GM12864 (cell line): ENCODE measurements at regions not wholly inside any gene's neighbourhood (a gene's known extent, or its start where the extent isn't known, plus 50 kb on each side); places are given as distances from the start of the nearest gene placed in this dataset.

Source experiments
- DNase-seq: peaks from one replicate; pipeline ENCODE4 v3.0.0-alpha.2; 2011; ENCODE audit warnings: low read depth
- H3K4me3 ChIP-seq: 2 replicates; pipeline ENCODE4 v1.5.1; 2011; ENCODE audit warnings: mild to moderate bottlenecking, low read depth, low read length, control low read depth
- TF ChIP-seq, protein P1 (sequence below): IDR thresholded peaks from 2 replicates; pipeline ENCODE4 v1.5.1; 2011; ENCODE audit warnings: low read depth, mild to moderate bottlenecking, moderate library complexity, low read length, control low read depth, inconsistent platforms; ENCODE audit errors: missing control alignments

DNA sequence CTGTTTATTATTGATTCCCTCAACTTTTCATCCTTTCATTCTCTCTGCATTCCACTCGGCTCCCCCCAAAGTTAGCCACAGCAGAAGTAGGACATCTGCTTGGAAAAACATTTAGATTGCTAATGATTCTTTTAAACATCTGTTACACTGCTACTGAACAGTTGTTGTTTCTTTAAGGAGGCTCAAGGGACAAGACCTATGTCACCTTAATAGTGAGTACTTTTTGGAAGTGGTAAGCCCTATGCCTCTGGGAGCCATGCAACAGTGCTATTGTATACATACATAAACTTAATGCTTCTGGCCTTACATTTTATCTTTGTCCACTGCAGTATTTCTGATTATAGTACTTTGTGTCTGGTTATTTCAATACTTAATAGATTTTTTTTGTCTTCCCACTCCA, 628.2 kb upstream of the FOXG1 start:
- no peak overlapping the region for H3K4me3 ChIP-seq
- DNase-seq = no peak
- TF ChIP-seq, protein P1, sequence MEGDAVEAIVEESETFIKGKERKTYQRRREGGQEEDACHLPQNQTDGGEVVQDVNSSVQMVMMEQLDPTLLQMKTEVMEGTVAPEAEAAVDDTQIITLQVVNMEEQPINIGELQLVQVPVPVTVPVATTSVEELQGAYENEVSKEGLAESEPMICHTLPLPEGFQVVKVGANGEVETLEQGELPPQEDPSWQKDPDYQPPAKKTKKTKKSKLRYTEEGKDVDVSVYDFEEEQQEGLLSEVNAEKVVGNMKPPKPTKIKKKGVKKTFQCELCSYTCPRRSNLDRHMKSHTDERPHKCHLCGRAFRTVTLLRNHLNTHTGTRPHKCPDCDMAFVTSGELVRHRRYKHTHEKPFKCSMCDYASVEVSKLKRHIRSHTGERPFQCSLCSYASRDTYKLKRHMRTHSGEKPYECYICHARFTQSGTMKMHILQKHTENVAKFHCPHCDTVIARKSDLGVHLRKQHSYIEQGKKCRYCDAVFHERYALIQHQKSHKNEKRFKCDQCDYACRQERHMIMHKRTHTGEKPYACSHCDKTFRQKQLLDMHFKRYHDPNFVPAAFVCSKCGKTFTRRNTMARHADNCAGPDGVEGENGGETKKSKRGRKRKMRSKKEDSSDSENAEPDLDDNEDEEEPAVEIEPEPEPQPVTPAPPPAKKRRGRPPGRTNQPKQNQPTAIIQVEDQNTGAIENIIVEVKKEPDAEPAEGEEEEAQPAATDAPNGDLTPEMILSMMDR = no peak

DNA sequence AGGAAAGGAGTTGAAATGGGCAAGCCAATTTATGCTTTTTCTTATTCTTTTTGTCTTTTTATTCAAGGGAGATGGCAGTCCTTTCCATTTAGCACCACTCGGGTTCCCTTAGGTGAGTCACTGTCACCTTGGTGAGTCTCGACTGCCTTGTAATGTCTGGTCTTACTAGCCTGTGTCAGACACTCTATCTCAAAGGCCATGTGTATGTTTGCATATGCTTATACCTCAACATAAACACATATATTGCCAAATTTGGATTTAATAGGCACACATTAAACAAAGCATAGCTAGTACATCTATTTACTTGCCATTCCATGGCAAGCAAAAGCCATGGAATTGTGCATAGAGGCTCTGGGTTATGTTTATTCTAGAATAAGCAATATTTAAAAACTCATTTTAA, 624.9 kb upstream of the FOXG1 start:
- no peak for DNase-seq
- no peak overlapping the region for H3K4me3 ChIP-seq
- TF ChIP-seq, protein P1 = no peak

- TF ChIP-seq, protein P1 = no peak
- no peak overlapping the region for H3K4me3 ChIP-seq
- no peak for DNase-seq
Observed at GRCh38 chr14:28142400-28143015, 624.1 kb upstream of the FOXG1 start.

DNA sequence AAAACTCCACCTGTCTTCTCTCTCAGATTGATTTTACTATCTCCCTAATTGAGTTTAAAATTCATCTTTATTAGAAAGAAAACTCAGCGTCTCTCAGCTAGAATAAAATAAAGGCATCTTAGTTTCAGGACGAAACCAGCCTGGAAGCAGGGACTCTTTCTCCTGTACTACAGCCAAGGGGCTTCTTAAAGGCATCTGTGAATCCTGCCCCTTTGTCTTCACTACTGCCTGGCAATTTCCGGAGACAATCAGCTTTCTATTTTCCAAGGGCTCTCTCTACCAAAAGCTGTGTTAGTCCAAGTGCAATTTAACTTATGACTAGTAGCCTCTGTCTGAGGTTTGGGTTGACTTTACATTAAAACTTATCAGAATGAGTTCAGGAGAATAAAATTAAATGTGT, 623.3 kb upstream of the FOXG1 start:
- TF ChIP-seq, protein P1 = no peak
- no peak overlapping the region for H3K4me3 ChIP-seq
- no peak for DNase-seq

DNA sequence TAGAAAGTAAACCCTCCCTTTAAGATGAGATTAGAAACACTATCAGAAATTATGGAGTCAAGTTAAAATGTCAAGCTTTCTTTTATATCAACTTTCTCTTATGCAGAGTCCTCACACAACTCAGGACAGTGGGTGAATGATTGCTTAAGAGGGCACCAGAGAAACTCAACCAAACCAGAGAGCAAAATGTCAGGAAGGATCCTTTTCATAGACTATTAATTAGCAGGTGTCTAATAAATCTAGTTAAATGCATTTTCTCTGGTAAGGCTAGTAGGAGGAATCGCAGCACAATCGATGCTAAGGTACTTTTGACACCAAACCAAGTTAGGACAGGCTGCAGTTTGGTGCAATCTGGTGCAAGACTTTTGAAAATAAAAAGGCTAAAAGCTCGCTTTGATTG, 614.7 kb upstream of the FOXG1 start:
- TF ChIP-seq, protein P1 = no peak
- DNase-seq = no peak
- no peak overlapping the region for H3K4me3 ChIP-seq

DNA sequence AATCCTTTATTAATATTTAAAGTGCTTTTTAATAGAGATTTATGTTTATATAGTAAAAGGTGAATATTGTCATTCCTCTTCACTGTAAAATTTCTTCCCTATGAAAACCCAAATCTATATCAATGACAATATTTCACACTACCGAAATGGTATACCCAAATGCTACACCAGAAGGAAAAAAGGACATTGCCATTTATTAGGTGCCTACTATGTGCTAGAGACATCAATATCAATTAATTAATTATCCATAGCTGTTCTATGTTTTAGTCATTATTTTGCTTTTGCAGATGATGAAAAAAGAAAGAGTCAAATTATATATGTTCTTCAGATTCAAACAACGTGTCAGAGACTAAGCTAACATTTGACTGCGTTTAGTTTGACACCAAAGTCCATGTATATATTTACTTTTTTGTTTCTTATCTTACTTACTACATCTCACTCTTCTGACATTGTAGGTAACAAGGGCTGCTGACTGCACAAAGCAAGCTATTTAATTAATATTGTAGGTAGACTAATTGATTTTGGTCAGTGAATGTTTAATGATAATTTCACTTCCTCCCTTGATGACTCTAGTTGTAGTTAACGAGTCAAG, 614.0 kb upstream of the FOXG1 start:
- TF ChIP-seq, protein P1 = no peak
- no peak overlapping the region for H3K4me3 ChIP-seq
- no peak for DNase-seq

DNA sequence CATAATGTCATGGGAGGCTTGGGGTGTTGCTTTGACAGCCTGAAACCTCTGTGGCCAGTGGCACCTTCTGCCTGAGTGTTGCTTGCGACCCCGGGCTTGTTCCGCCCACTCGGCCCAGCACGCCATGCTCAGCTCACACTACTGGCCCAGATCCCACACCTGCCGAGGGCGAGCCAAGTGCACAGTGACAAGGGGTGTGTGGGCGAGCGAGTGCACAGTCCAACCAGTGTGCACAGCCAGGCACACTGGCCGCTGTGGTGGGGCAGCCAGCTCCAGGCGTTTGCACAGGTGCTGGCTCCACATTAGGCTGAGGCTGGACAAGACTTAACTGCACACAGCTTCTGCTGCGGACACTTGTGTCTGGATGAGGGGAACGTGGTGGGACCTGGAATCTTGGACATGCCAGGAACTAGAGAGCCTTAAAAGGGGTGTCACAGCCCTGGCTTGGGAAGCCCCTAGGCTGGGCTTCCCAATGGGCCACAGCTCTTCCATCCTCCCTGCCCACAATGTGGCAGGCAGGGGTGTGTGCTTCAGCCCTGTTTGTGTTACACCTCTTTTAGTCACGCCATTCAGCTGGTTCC, 609.2 kb upstream of the FOXG1 start:
- DNase-seq = no peak
- TF ChIP-seq, protein P1 = no peak
- H3K4me3 ChIP-seq = no peak overlapping the region
